IMR-90 (cell line): ENCODE measurements at regions not wholly inside any gene's neighbourhood (a gene's known extent, or its start where the extent isn't known, plus 50 kb on each side); places are given as distances from the start of the nearest gene placed in this dataset.

ENCODE experiments used
- ATAC-seq: fragments of 200-7000 bp; cut with Tn5 transposase; 2 replicates; pipeline ENCODE4 v1.9.1; 2020; ENCODE audit warnings: low read depth, mild to moderate bottlenecking, moderate library complexity
- BruUV-seq: library from RNA; stranded (reverse); fragments of 400-500 nt; replicated peaks from 2 replicates; lab custom pipeline; 2021; lab: Mats Ljungman, UMichigan
- CTCF ChIA-PET: fragments of 300-600 bp; formaldehyde crosslinking; extraction: SDS; loops from one replicate; lab custom pipeline; 2021; ENCODE audit warnings: antibody characterized with exemption; lab: Yijun Ruan, JAX
- POLR2A ChIA-PET: fragments of 300-600 bp; sonication (Branson Sonifier 250); formaldehyde crosslinking; loops from one replicate; lab custom pipeline; 2022; ENCODE audit warnings: antibody characterized with exemption; ENCODE audit not compliant: unreplicated experiment; lab: Charles Lee
- DNase-seq: peaks from one replicate; pipeline ENCODE4 v3.0.0; 2013
- H2AFZ ChIP-seq: replicated peaks from 2 replicates; pipeline ENCODE3; 2013; ENCODE audit warnings: low read length, mild to moderate bottlenecking; ENCODE audit not compliant: poor library complexity
- H2AK5ac ChIP-seq: 2 replicates; pipeline ENCODE4 v1.6.1; 2013; ENCODE audit warnings: low read depth, low read length, inconsistent platforms
- H2AK9ac ChIP-seq: replicated peaks from 2 replicates; pipeline ENCODE3; 2013; ENCODE audit warnings: mild to moderate bottlenecking, low read depth, low read length, moderate library complexity; ENCODE audit not compliant: poor library complexity
- H2BK120ac ChIP-seq: 2 replicates; pipeline ENCODE4 v1.6.1; 2013; ENCODE audit warnings: low read depth, low read length, inconsistent platforms
- H2BK15ac ChIP-seq: 3 replicates; pipeline ENCODE4 v1.6.1; 2013; ENCODE audit warnings: low read depth, low read length, inconsistent platforms
- H2BK20ac ChIP-seq: 2 replicates; pipeline ENCODE4 v1.6.1; 2013; ENCODE audit warnings: low read depth, mild to moderate bottlenecking, inconsistent platforms, low read length, moderate library complexity
- H2BK5ac ChIP-seq: 2 replicates; pipeline ENCODE4 v1.6.1; 2013; ENCODE audit warnings: mild to moderate bottlenecking, low read depth, low read length, inconsistent platforms; ENCODE audit not compliant: poor library complexity, severe bottlenecking
- H3K14ac ChIP-seq: replicated peaks from 2 replicates; pipeline ENCODE4 v1.6.1; 2013; ENCODE audit warnings: low read depth, low read length, inconsistent platforms
- H3K18ac ChIP-seq: 2 replicates; pipeline ENCODE4 v1.6.1; 2013; ENCODE audit warnings: low read depth, low read length, control low read depth
- H3K23ac ChIP-seq: 2 replicates; pipeline ENCODE4 v1.6.1; 2013; ENCODE audit warnings: low read depth, low read length, inconsistent platforms
- H3K27ac ChIP-seq: 2 replicates; pipeline ENCODE4 v1.5.1; 2013; ENCODE audit warnings: mild to moderate bottlenecking, control low read depth, low read length; ENCODE audit not compliant: insufficient read depth
- H3K27me3 ChIP-seq: 2 replicates; pipeline ENCODE4 v1.6.1; 2013; ENCODE audit warnings: low read length; ENCODE audit not compliant: control insufficient read depth, insufficient read depth
- H3K36me3 ChIP-seq: 2 replicates; pipeline ENCODE4 v1.6.1; 2013; ENCODE audit warnings: low read length, mixed read lengths; ENCODE audit not compliant: control insufficient read depth, insufficient read depth
- H3K4ac ChIP-seq: 2 replicates; pipeline ENCODE4 v1.6.1; 2013; ENCODE audit warnings: low read depth, low read length, inconsistent platforms
- H3K4me1 ChIP-seq: 2 replicates; pipeline ENCODE4 v1.6.1; 2013; ENCODE audit warnings: low read length, mixed read lengths; ENCODE audit not compliant: control insufficient read depth, insufficient read depth
- H3K4me2 ChIP-seq: 2 replicates; pipeline ENCODE4 v1.6.1; 2013; ENCODE audit warnings: low read depth, mild to moderate bottlenecking, control low read depth, low read length, moderate library complexity
- H3K4me3 ChIP-seq: 2 replicates; pipeline ENCODE4 v1.5.1; 2013; ENCODE audit warnings: low read depth, mild to moderate bottlenecking, control low read depth, low read length, moderate library complexity; ENCODE audit not compliant: insufficient read depth
- H3K56ac ChIP-seq: 2 replicates; pipeline ENCODE4 v1.6.1; 2013; ENCODE audit warnings: low read length, inconsistent platforms; ENCODE audit not compliant: insufficient read depth; ENCODE audit errors: extremely low read depth
- H3K79me1 ChIP-seq, 2 experiments: 2 replicates each; pipeline ENCODE4 v1.6.1; 2013; ENCODE audit warnings: low read length in 2 of 2, inconsistent platforms in 1 of 2, low read depth in 1 of 2
- H3K9ac ChIP-seq: 2 replicates; pipeline ENCODE4 v1.6.1; 2013; ENCODE audit warnings: low read depth, low read length, control low read depth
- H3K9me1 ChIP-seq: 2 replicates; pipeline ENCODE4 v1.6.1; 2013; ENCODE audit warnings: low read length, inconsistent platforms; ENCODE audit not compliant: insufficient read depth
- H3K9me3 ChIP-seq: 2 replicates; pipeline ENCODE4 v1.6.1; 2013; ENCODE audit warnings: low read length; ENCODE audit not compliant: control insufficient read depth, insufficient read depth
- H4K20me1 ChIP-seq: 2 replicates; pipeline ENCODE4 v1.6.1; 2013; ENCODE audit warnings: low read length, inconsistent platforms; ENCODE audit not compliant: insufficient read depth
- H4K5ac ChIP-seq: 2 replicates; pipeline ENCODE4 v1.6.1; 2013; ENCODE audit warnings: mild to moderate bottlenecking, low read depth, low read length, control low read depth
- H4K8ac ChIP-seq, 2 experiments: 2 replicates each; pipeline ENCODE4 v1.6.1; 2013; ENCODE audit warnings: low read depth in 2 of 2, low read length in 2 of 2, control low read depth in 1 of 2, inconsistent platforms in 1 of 2
- H4K91ac ChIP-seq: 2 replicates; pipeline ENCODE4 v1.6.1; 2013; ENCODE audit warnings: low read depth, low read length, inconsistent platforms; ENCODE audit not compliant: insufficient read depth
- CHD1 ChIP-seq: IDR thresholded peaks from 2 replicates; pipeline ENCODE4 v1.6.1; 2012; ENCODE audit warnings: low read depth, low read length, improper control_type of control experiment
- FOS ChIP-seq: fragments of 150-350 bp; IDR thresholded peaks from 2 replicates; pipeline ENCODE4 v1.6.1; 2016; ENCODE audit warnings: low read depth, low read length
- MAFK ChIP-seq: IDR thresholded peaks from 2 replicates; pipeline ENCODE4 v1.6.1; 2012; ENCODE audit warnings: low read depth, low read length, improper control_type of control experiment
- MXI1 ChIP-seq: IDR thresholded peaks from 2 replicates; pipeline ENCODE4 v1.6.1; 2012; ENCODE audit warnings: low read depth, mild to moderate bottlenecking, low read length, moderate library complexity, borderline replicate concordance
- POLR2A ChIP-seq: IDR thresholded peaks from 2 replicates; pipeline ENCODE4 v1.6.1; 2012; ENCODE audit warnings: mild to moderate bottlenecking, low read depth, low read length
- SMC3 ChIP-seq: fragments of 150-350 bp; IDR thresholded peaks from 2 replicates; pipeline ENCODE4 v1.6.1; 2016; ENCODE audit warnings: low read depth, mild to moderate bottlenecking, antibody characterized with exemption, low read length, moderate library complexity
- WGBS, 2 experiments: methylation state at CpG; one replicate each; pipeline versions ENCODE4 v1.1.5 to v1.1.7; 2013; ENCODE audit warnings: missing lambda C conversion rate in 2 of 2; ENCODE audit not compliant: insufficient read length in 1 of 2; ENCODE audit errors: extremely low coverage in 2 of 2; 5-methylcytosine and 5-hydroxymethylcytosine counted together
- dilution Hi-C: fragments of 300-500 bp; cut with HindIII; formaldehyde crosslinking; loops from one replicate; pipeline ENCODE4 v1.14.3; 2018; ENCODE audit warnings: low sequenced_read_pairs; ENCODE audit not compliant: unreplicated experiment
- in situ Hi-C: fragments of 300-500 bp; cut with MboI; formaldehyde crosslinking; loops from 3 replicates; pipeline ENCODE4 v1.14.3; 2019; ENCODE audit warnings: low sequenced_read_pairs, inconsistent platforms, mixed read lengths
- intact Hi-C: fragments of 100-400 bp; cut with micrococcal nuclease; formaldehyde crosslinking; loops from 2 replicates; pipeline ENCODE4 v1.10.0; 2022
- TF ChIP-seq, protein P1 (sequence below): fragments of 150-350 bp; IDR thresholded peaks from 2 replicates; pipeline ENCODE4 v1.6.1; 2017; ENCODE audit warnings: mild to moderate bottlenecking, antibody characterized with exemption, low read length, low read depth

DNA sequence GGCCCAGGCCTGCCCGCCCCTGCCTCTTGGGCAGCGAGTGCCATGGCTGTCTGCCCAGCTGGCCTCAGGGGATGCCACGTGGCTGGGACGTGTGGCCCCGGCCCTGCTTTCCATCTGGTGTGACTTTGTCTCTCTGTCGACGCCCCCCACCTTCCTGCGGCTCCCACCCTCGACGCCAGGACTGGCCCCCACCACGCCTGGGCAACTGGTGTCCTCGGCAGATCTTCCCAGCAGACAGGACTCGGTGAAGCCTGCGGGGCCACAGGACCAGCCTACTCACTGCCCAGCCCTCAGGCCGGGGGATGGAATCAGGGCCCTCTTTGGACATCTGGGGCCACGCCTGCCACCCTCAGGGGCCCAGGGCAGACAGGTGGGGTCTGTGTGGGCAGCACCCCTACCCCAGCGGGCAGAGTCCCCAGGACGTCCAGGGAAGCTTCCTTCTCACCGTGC is 55.1 kb downstream of the UNCX start:
- ChIA-PET CTCF (no interaction called here), POLR2A (no interaction called here)
- ATAC-seq (no peak), DNase-seq (no peak)
- peaks cover 70% of the 10 kb centered on the region for H3K27me3 ChIP-seq
- no peak overlapping the region for H2BK20ac ChIP-seq
- no peak overlapping the region for H3K4me2 ChIP-seq
- no peak overlapping the region for H3K23ac ChIP-seq
- no peaks in the 10 kb centered on the region for H3K79me1 ChIP-seq
- H3K18ac ChIP-seq = no peak overlapping the region
- H3K4me3 ChIP-seq = no peak overlapping the region
- no peak overlapping the region for H4K5ac ChIP-seq
- no peak overlapping the region for H2AFZ ChIP-seq
- H3K9ac ChIP-seq = no peak overlapping the region
- H3K4me1 ChIP-seq = no peaks in the 10 kb centered on the region; the same call in 1 of the 2 replicates
- no peak overlapping the region for H2AK9ac ChIP-seq
- H3K9me1 ChIP-seq = no peaks in the 10 kb centered on the region
- intact Hi-C loops (no loop called here), in situ Hi-C loops (no loop called here), dilution Hi-C loops (no loop called here)
- H2BK120ac ChIP-seq = no peak overlapping the region
- H3K27ac ChIP-seq = no peak overlapping the region
- no peaks in the 10 kb centered on the region for H3K36me3 ChIP-seq
- no peak overlapping the region for H2BK15ac ChIP-seq
- no peaks in the 10 kb centered on the region for H3K9me3 ChIP-seq
- BruUV-seq = no TSS peak
- H3K14ac ChIP-seq = no peak overlapping the region
- no peak overlapping the region for H3K56ac ChIP-seq
- no peaks in the 10 kb centered on the region for H4K20me1 ChIP-seq
- no peak for TF ChIP-seq FOS
- no peak for TF ChIP-seq CHD1
- no peak for TF ChIP-seq SMC3
- TF ChIP-seq MXI1 = no peak
- TF ChIP-seq POLR2A = no peak
- no peak for TF ChIP-seq MAFK
- TF ChIP-seq, protein P1, sequence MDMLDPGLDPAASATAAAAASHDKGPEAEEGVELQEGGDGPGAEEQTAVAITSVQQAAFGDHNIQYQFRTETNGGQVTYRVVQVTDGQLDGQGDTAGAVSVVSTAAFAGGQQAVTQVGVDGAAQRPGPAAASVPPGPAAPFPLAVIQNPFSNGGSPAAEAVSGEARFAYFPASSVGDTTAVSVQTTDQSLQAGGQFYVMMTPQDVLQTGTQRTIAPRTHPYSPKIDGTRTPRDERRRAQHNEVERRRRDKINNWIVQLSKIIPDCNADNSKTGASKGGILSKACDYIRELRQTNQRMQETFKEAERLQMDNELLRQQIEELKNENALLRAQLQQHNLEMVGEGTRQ = no peak
- H2BK5ac ChIP-seq = no peak overlapping the region
- H4K91ac ChIP-seq = no peak overlapping the region
- H2AK5ac ChIP-seq = no peak overlapping the region
- WGBS, 2 experiments = 68% methylated on average over 12 of the region's 19 CpGs; no CpG with 5 or more reads in 1 of the 2 experiments
- H3K4ac ChIP-seq = no peak overlapping the region
- no peak overlapping the region for H4K8ac ChIP-seq
